HepG2 (cell line): ENCODE measurements at regions not wholly inside any gene's neighbourhood (a gene's known extent, or its start where the extent isn't known, plus 50 kb on each side); places are given as distances from the start of the nearest gene placed in this dataset.
A peak's percentile ranks its signal among the peaks of the same experiment; 100 is the strongest.

Source experiments
- HES4 ChIP-seq: sonication (generic); formaldehyde crosslinking; IDR thresholded peaks from 2 replicates; pipeline ENCODE4 v1.9.0; 2021; ENCODE audit warnings: mild to moderate bottlenecking, missing genetic modification reagents, borderline replicate concordance
- MAFG ChIP-seq: sonication (generic); formaldehyde crosslinking; IDR thresholded peaks from 2 replicates; pipeline ENCODE4 v1.5.1; 2020; ENCODE audit warnings: mild to moderate bottlenecking, missing genetic modification reagents
- MBNL3 ChIP-seq: fragments of 250-450 bp; sonication (Bioruptor Pico); conservative IDR thresholded peaks from 2 replicates; pipeline ENCODE4 v1.8.0; 2022; ENCODE audit warnings: mild to moderate bottlenecking, inconsistent platforms
- NFE2 ChIP-seq: sonication (generic); formaldehyde crosslinking; IDR thresholded peaks from 2 replicates; pipeline ENCODE4 v1.4.0; 2020; ENCODE audit warnings: missing genetic modification reagents
- NR2F2 ChIP-seq: IDR thresholded peaks from 2 replicates; pipeline ENCODE4 v1.6.1; 2012; ENCODE audit warnings: low read depth, inconsistent platforms, borderline replicate concordance
- RXRB ChIP-seq: IDR thresholded peaks from 2 replicates; pipeline ENCODE4 v1.6.1; 2016; ENCODE audit warnings: borderline replicate concordance, missing genetic modification reagents, missing compliant biosample characterization
- SAFB2 ChIP-seq: sonication (generic); formaldehyde crosslinking; IDR thresholded peaks from 2 replicates; pipeline ENCODE4 v1.5.1; 2020; ENCODE audit warnings: missing genetic modification reagents, low read depth, mild to moderate bottlenecking, borderline replicate concordance
- ZFP36L1 ChIP-seq: sonication (generic); formaldehyde crosslinking; IDR thresholded peaks from 2 replicates; pipeline ENCODE4 v1.8.0; 2022; ENCODE audit warnings: mild to moderate bottlenecking, missing genetic modification reagents, moderate library complexity
- ZNF274 ChIP-seq: sonication (generic); formaldehyde crosslinking; IDR thresholded peaks from 2 replicates; pipeline ENCODE4 v1.5.1; 2020; ENCODE audit warnings: mild to moderate bottlenecking, missing genetic modification reagents
- TF ChIP-seq, protein P1 (sequence below): sonication (generic); formaldehyde crosslinking; IDR thresholded peaks from 2 replicates; pipeline ENCODE4 v1.5.0; 2020; ENCODE audit warnings: mild to moderate bottlenecking, missing genetic modification reagents, moderate library complexity
- TF ChIP-seq, protein P2 (sequence below): sonication (generic); formaldehyde crosslinking; IDR thresholded peaks from 2 replicates; pipeline ENCODE4 v1.5.0; 2020; ENCODE audit warnings: mild to moderate bottlenecking, missing genetic modification reagents

DNA sequence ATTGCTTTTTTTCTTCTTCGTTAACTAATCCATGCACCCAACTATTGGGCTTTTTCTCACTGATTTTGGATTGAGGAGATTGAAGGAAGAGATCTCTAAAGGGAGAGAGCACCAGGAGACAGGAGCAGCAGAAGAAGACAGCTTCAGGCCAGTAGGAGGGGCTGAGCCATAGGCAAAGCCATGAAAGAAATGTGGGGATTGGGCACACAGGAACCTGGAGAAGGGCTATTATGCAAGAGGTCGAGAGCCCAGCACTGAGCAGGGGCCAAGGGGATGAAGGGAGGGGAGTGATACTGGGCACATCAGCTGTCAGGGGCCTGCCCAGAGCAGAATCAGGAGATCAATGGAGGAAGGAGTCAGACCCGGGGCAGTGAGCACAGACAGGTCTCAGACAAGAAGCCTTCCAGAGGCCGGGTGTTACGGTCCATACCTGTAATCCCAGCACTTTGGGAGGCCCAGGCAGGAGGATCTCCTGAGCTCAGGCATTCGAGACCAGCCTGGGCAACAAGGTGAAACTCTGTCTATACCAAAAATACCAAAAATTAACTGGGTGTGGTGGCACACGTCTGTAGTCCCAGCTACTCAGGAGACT lies 140.9 kb downstream of the BCOR start (continued):
- TF ChIP-seq, protein P1, sequence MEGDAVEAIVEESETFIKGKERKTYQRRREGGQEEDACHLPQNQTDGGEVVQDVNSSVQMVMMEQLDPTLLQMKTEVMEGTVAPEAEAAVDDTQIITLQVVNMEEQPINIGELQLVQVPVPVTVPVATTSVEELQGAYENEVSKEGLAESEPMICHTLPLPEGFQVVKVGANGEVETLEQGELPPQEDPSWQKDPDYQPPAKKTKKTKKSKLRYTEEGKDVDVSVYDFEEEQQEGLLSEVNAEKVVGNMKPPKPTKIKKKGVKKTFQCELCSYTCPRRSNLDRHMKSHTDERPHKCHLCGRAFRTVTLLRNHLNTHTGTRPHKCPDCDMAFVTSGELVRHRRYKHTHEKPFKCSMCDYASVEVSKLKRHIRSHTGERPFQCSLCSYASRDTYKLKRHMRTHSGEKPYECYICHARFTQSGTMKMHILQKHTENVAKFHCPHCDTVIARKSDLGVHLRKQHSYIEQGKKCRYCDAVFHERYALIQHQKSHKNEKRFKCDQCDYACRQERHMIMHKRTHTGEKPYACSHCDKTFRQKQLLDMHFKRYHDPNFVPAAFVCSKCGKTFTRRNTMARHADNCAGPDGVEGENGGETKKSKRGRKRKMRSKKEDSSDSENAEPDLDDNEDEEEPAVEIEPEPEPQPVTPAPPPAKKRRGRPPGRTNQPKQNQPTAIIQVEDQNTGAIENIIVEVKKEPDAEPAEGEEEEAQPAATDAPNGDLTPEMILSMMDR (CRISPR knock-in tag), result peak; percentile 62
- TF ChIP-seq ZFP36L1 (no peak), HES4 (no peak), NR2F2 (no peak), RXRB (CRISPR knock-in tag) (0 out of 2 replicates have a peak, but pooled peaks have one; percentile 15), NFE2 (CRISPR knock-in tag) (no peak), MBNL3 (no peak), SAFB2 (CRISPR knock-in tag) (no peak), ZNF274 (CRISPR knock-in tag) (no peak), MAFG (CRISPR knock-in tag) (no peak)
- TF ChIP-seq, protein P2, sequence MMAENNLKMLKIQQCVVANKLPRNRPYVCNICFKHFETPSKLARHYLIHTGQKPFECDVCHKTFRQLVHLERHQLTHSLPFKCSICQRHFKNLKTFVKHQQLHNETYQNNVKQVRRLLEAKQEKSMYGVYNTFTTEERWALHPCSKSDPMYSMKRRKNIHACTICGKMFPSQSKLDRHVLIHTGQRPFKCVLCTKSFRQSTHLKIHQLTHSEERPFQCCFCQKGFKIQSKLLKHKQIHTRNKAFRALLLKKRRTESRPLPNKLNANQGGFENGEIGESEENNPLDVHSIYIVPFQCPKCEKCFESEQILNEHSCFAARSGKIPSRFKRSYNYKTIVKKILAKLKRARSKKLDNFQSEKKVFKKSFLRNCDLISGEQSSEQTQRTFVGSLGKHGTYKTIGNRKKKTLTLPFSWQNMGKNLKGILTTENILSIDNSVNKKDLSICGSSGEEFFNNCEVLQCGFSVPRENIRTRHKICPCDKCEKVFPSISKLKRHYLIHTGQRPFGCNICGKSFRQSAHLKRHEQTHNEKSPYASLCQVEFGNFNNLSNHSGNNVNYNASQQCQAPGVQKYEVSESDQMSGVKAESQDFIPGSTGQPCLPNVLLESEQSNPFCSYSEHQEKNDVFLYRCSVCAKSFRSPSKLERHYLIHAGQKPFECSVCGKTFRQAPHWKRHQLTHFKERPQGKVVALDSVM, result peak; percentile 53
